ENCODE measurements at regions not wholly inside any gene's neighbourhood (a gene's known extent, or its start where the extent isn't known, plus 50 kb on each side); places are given as distances from the start of the nearest gene placed in this dataset.

DNA sequence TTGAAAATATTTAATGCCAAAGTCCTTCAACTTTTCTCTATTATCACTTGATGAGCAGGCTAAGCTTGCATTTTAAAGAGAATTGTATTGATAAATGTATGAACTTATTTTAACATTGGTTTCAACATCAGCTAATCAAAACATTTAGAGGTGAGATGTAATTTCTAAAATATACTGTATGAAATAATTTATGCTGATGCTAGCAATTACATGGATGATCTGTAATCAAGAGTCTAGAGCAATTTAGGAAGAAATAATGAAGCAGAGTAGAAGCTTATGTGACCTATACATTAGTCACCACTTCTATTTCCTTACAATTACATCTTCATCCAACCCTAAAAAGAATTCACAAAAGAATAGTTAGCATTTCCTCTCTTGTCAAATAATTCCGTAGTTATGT, 226.8 kb downstream of the KLHL4 start:
- DNase-seq (ENCODE audit: low spot score, unreplicated experiment): no peak
- Mint-ChIP-seq H3K36me3 (ENCODE audit: insufficient read depth) (no peaks in the 10 kb centered on the region), H3K27ac (no peak overlapping the region), H3K4me1 (ENCODE audit: low read depth) (peaks cover 6% of the 10 kb centered on the region), H3K27me3 (no peaks in the 10 kb centered on the region), H3K9me3 (ENCODE audit: low read depth) (no peaks in the 10 kb centered on the region), H3K4me3 (ENCODE audit: low read depth) (no peak overlapping the region)
- TF ChIP-seq, protein P1, sequence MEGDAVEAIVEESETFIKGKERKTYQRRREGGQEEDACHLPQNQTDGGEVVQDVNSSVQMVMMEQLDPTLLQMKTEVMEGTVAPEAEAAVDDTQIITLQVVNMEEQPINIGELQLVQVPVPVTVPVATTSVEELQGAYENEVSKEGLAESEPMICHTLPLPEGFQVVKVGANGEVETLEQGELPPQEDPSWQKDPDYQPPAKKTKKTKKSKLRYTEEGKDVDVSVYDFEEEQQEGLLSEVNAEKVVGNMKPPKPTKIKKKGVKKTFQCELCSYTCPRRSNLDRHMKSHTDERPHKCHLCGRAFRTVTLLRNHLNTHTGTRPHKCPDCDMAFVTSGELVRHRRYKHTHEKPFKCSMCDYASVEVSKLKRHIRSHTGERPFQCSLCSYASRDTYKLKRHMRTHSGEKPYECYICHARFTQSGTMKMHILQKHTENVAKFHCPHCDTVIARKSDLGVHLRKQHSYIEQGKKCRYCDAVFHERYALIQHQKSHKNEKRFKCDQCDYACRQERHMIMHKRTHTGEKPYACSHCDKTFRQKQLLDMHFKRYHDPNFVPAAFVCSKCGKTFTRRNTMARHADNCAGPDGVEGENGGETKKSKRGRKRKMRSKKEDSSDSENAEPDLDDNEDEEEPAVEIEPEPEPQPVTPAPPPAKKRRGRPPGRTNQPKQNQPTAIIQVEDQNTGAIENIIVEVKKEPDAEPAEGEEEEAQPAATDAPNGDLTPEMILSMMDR (IDR thresholded peaks at IDR 0.05; ENCODE audit: unreplicated experiment): no peak

DNA sequence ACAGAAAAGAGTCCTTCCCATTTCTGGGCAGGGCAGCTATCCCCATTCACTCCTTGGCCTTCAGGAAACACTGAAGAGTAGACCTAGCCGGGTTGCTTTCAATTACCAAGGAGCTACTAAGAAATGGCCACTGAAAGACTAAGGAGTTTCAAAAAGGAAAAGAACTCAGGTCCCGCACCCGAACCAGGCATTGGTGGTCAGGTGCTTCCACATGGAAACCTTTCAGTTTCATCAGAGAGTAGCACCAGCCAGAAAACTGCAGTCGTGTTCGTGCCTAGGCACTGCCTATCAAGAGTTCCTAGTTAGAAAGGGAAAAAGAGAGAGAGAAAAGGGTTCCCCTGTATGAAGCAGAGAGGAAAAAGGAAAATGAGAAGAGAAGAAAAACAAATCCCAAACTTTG, 237.9 kb downstream of the KLHL4 start:
- Mint-ChIP-seq H3K4me3 (ENCODE audit: low read depth) (no peak overlapping the region), H3K27ac (no peak overlapping the region), H3K4me1 (ENCODE audit: low read depth) (peaks cover 1% of the 10 kb centered on the region), H3K9me3 (ENCODE audit: low read depth) (peaks cover 35% of the 10 kb centered on the region), H3K36me3 (ENCODE audit: insufficient read depth) (peaks cover 3% of the 10 kb centered on the region), H3K27me3 (no peaks in the 10 kb centered on the region)
- TF ChIP-seq, protein P1 (IDR thresholded peaks at IDR 0.05; ENCODE audit: unreplicated experiment): no peak
- DNase-seq (ENCODE audit: low spot score, unreplicated experiment): no peak

DNA sequence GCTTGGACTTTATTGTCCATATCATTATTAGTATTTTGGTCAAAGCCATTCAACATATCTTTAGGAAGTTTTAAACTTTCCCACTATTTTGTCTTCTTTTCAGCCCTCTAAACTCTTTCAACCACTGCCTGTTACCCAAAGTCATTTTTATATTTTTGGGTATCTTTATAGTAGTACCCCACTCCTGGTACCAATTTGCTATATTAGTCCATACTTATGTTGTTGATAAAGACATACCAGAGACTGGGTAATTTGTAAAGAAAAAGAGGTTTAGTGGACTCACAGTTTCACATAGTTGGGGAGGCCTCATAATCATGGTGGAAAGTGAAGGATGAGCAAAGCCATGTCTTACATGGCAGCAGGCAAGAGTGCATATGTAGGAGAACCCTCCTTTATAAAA, 271.4 kb downstream of the KLHL4 start:
- peaks cover 2% of the 10 kb centered on the region for H3K36me3 Mint-ChIP-seq (ENCODE audit: insufficient read depth)
- DNase-seq (ENCODE audit: low spot score, unreplicated experiment): no peak
- no peak overlapping the region for H3K27ac Mint-ChIP-seq
- TF ChIP-seq, protein P1 (IDR thresholded peaks at IDR 0.05; ENCODE audit: unreplicated experiment): no peak
- H3K27me3 Mint-ChIP-seq: no peaks in the 10 kb centered on the region
- H3K4me1 Mint-ChIP-seq (ENCODE audit: low read depth): no peaks in the 10 kb centered on the region
- H3K4me3 Mint-ChIP-seq (ENCODE audit: low read depth): no peak overlapping the region
- H3K9me3 Mint-ChIP-seq (ENCODE audit: low read depth): peaks cover 46% of the 10 kb centered on the region

DNA sequence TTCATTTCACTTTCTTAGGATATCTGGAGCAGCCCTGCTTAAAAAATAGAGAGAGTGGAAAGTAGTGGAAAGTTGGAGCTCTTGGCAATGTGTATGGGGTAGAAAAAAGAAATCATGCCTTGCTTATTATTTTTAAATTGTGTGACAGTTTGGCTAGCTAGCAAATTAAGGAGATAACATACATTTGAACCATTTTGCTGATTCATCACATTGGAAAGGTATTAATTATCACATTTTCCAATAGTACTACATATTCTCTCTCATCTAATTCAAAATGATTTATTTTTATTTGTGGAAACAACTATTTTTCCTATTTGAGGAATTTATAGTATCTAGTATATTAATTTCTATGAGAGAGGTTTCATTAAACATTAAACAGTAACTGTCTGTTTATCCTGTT, 280.4 kb downstream of the KLHL4 start:
- H3K4me3 Mint-ChIP-seq (ENCODE audit: low read depth): no peak overlapping the region
- no peak overlapping the region for H3K27ac Mint-ChIP-seq
- H3K27me3 Mint-ChIP-seq: no peaks in the 10 kb centered on the region
- no peak for DNase-seq (ENCODE audit: low spot score, unreplicated experiment)
- TF ChIP-seq, protein P1 (IDR thresholded peaks at IDR 0.05; ENCODE audit: unreplicated experiment): no peak
- H3K9me3 Mint-ChIP-seq (ENCODE audit: low read depth): peaks cover 13% of the 10 kb centered on the region
- no peaks in the 10 kb centered on the region for H3K36me3 Mint-ChIP-seq (ENCODE audit: insufficient read depth)
- H3K4me1 Mint-ChIP-seq (ENCODE audit: low read depth): no peaks in the 10 kb centered on the region

DNA sequence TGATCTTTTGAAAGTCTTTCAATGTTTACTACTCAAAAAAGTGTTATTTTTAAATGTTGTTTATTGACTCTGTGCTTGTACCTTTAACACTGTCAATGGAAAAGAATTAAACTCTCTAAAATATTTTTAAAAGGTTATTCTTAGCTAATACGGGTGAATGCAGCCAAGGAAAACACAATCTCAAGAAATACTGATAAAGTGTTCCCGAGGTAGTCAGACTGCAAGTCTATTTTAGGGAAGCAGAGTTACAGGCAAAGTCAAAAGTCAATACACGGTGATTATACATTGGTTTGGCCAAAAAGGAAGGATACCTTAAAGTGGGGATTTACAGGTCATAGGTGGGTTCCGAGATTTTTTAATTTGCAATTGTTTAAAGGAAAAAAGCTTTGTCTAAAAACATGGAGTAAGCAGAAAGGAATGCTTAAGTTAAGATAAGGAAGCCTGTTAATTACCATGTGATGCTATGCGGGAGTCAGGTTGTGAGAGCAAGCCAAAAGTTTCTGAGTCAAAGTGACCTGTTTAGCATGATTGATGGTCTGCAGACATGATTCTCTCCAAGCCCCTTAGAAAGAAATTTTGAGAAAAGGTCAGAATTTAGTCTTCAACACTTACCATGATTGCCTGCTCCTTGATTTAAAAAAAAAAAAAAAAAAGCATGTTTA, 288.4 kb downstream of the KLHL4 start:
- H3K27me3 Mint-ChIP-seq: no peaks in the 10 kb centered on the region
- no peak overlapping the region for H3K4me3 Mint-ChIP-seq (ENCODE audit: low read depth)
- peaks cover 2% of the 10 kb centered on the region for H3K36me3 Mint-ChIP-seq (ENCODE audit: insufficient read depth)
- TF ChIP-seq, protein P1 (IDR thresholded peaks at IDR 0.05; ENCODE audit: unreplicated experiment): no peak
- H3K4me1 Mint-ChIP-seq (ENCODE audit: low read depth): peaks cover 14% of the 10 kb centered on the region
- H3K9me3 Mint-ChIP-seq (ENCODE audit: low read depth): peaks cover 10% of the 10 kb centered on the region
- peak overlapping the region; percentile 98 for H3K27ac Mint-ChIP-seq
- no peak for DNase-seq (ENCODE audit: low spot score, unreplicated experiment)
